Mesendoderm (in vitro differentiated cells): ENCODE measurements at regions not wholly inside any gene's neighbourhood (a gene's known extent, or its start where the extent isn't known, plus 50 kb on each side); places are given as distances from the start of the nearest gene placed in this dataset.

Source experiments
- DNase-seq: peaks from one replicate; pipeline ENCODE4 v3.0.0; 2013
- H2AK5ac ChIP-seq: 2 replicates; pipeline ENCODE4 v1.6.1; 2013; ENCODE audit warnings: low read length, inconsistent platforms
- H2BK120ac ChIP-seq: 2 replicates; pipeline ENCODE4 v1.6.1; 2013; ENCODE audit warnings: low read depth, mild to moderate bottlenecking, low read length, moderate library complexity, mixed read lengths
- H2BK15ac ChIP-seq: replicated peaks from 2 replicates; pipeline ENCODE4 v1.6.1; 2013; ENCODE audit warnings: low read depth, mild to moderate bottlenecking, moderate library complexity
- H2BK5ac ChIP-seq: 2 replicates; pipeline ENCODE4 v1.6.1; 2013; ENCODE audit warnings: low read length, inconsistent platforms
- H3K18ac ChIP-seq: 2 replicates; pipeline ENCODE4 v1.6.1; 2013; ENCODE audit warnings: mild to moderate bottlenecking, low read length, mixed read lengths
- H3K23ac ChIP-seq: one replicate; pipeline ENCODE4 v1.6.1; 2013; ENCODE audit warnings: low read length
- H3K27ac ChIP-seq: 2 replicates; pipeline ENCODE4 v1.5.1; 2013; ENCODE audit warnings: low read depth, mild to moderate bottlenecking, inconsistent platforms, low read length, moderate library complexity
- H3K27me3 ChIP-seq: 2 replicates; pipeline ENCODE4 v1.6.1; 2013; ENCODE audit warnings: low read length, control low read depth, mild to moderate bottlenecking, inconsistent platforms; ENCODE audit not compliant: insufficient read depth, poor library complexity
- H3K36me3 ChIP-seq: 2 replicates; pipeline ENCODE4 v1.6.1; 2013; ENCODE audit warnings: low read length, inconsistent platforms; ENCODE audit not compliant: control insufficient read depth, insufficient read depth
- H3K4ac ChIP-seq: one replicate; pipeline ENCODE4 v1.6.1; 2013; ENCODE audit warnings: low read depth, mild to moderate bottlenecking, low read length, moderate library complexity
- H3K4me1 ChIP-seq: 2 replicates; pipeline ENCODE4 v1.6.1; 2013; ENCODE audit warnings: low read depth, low read length, inconsistent platforms; ENCODE audit not compliant: control insufficient read depth
- H3K4me2 ChIP-seq: 2 replicates; pipeline ENCODE4 v1.6.1; 2013; ENCODE audit warnings: low read length
- H3K4me3 ChIP-seq: 2 replicates; pipeline ENCODE4 v1.5.1; 2013; ENCODE audit warnings: mild to moderate bottlenecking, low read length
- H3K56ac ChIP-seq: one replicate; pipeline ENCODE4 v1.6.1; 2013; ENCODE audit warnings: low read length
- H3K79me1 ChIP-seq: 2 replicates; pipeline ENCODE4 v1.6.1; 2013; ENCODE audit warnings: low read length, inconsistent platforms
- H3K79me2 ChIP-seq: 2 replicates; pipeline ENCODE4 v1.6.1; 2013; ENCODE audit warnings: mild to moderate bottlenecking, low read length; ENCODE audit not compliant: control insufficient read depth, insufficient read depth
- H3K9ac ChIP-seq: 2 replicates; pipeline ENCODE4 v1.6.1; 2013; ENCODE audit warnings: low read length, inconsistent platforms
- H4K5ac ChIP-seq: one replicate; pipeline ENCODE4 v1.6.1; 2013; ENCODE audit warnings: low read length
- H4K8ac ChIP-seq: one replicate; pipeline ENCODE4 v1.6.1; 2013; ENCODE audit warnings: low read depth, mild to moderate bottlenecking, control low read depth, low read length, moderate library complexity
- WGBS: extraction: QIAGEN DNeasy Blood & Tissue Kit; methylation state at CpG from one replicate; pipeline ENCODE4 v1.1.7; 2013; ENCODE audit warnings: low lambda C conversion rate, missing lambda C conversion rate; ENCODE audit not compliant: insufficient coverage; ENCODE audit errors: extremely low coverage; 5-methylcytosine and 5-hydroxymethylcytosine counted together

- H3K18ac ChIP-seq: no peak overlapping the region
- no peak overlapping the region for H3K4me3 ChIP-seq
- H3K36me3 ChIP-seq: no peaks in the 10 kb centered on the region
- no peak overlapping the region for H3K4ac ChIP-seq
- no peak overlapping the region for H2BK120ac ChIP-seq
- no peaks in the 10 kb centered on the region for H3K79me2 ChIP-seq
- no peak overlapping the region for H4K5ac ChIP-seq
- no CpG with 5 or more reads among the region's 3 CpGs for WGBS
- no peak overlapping the region for H2AK5ac ChIP-seq
- no peaks in the 10 kb centered on the region for H3K79me1 ChIP-seq
- H3K4me2 ChIP-seq: no peak overlapping the region
- H2BK15ac ChIP-seq: no peak overlapping the region
- H3K4me1 ChIP-seq: no peaks in the 10 kb centered on the region
- H3K9ac ChIP-seq: no peak overlapping the region
- H3K56ac ChIP-seq: no peak overlapping the region
- H3K23ac ChIP-seq: no peak overlapping the region
- no peak for DNase-seq
- no peak overlapping the region for H4K8ac ChIP-seq
- H2BK5ac ChIP-seq: no peak overlapping the region
- H3K27ac ChIP-seq: no peak overlapping the region
- H3K27me3 ChIP-seq: no peaks in the 10 kb centered on the region
Measured at GRCh38 chr4:189294574-189294973, 646.1 kb upstream of the FRG1 start.

DNA sequence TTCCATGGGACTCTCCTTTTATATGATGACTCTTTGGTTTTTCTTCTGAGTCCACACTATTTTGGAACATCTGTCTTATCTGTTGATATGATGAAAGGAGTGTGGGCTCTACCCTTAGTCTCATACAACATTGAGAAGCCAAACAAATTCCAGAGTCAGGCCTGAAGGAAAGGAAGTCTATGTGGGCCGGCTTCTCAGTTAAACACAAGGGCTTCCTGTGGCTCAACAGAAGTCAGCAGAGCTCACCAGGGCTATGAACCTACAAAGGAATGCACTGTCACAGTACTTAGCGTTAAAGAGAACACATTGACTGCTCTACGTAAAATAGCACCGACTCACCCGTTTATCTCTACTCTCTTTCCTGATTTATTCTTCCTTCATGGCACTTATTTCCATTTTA lies 641.0 kb upstream of the FRG1 start:
- Histone ChIP-seq H2BK15ac (no peak overlapping the region), H2BK5ac (no peak overlapping the region), H4K5ac (no peak overlapping the region), H3K4me3 (no peak overlapping the region), H3K4me1 (no peaks in the 10 kb centered on the region), H3K9ac (no peak overlapping the region), H3K4ac (no peak overlapping the region), H3K79me2 (no peaks in the 10 kb centered on the region), H3K23ac (no peak overlapping the region), H2BK120ac (no peak overlapping the region), H3K27ac (no peak overlapping the region), H3K4me2 (no peak overlapping the region), H4K8ac (no peak overlapping the region), H2AK5ac (no peak overlapping the region), H3K18ac (no peak overlapping the region), H3K79me1 (no peaks in the 10 kb centered on the region), H3K56ac (no peak overlapping the region), H3K36me3 (no peaks in the 10 kb centered on the region), H3K27me3 (no peaks in the 10 kb centered on the region)
- peak; percentile 30 for DNase-seq
- WGBS: no CpG with 5 or more reads among the region's 5 CpGs

- no CpG with 5 or more reads among the region's 9 CpGs for WGBS
- DNase-seq: no peak
- Histone ChIP-seq H3K18ac (no peak overlapping the region), H3K79me2 (no peaks in the 10 kb centered on the region), H3K4me1 (no peaks in the 10 kb centered on the region), H3K9ac (no peak overlapping the region), H3K27ac (no peak overlapping the region), H3K23ac (no peak overlapping the region), H2BK15ac (no peak overlapping the region), H2AK5ac (no peak overlapping the region), H3K4me2 (no peak overlapping the region), H3K79me1 (no peaks in the 10 kb centered on the region), H3K4ac (no peak overlapping the region), H2BK120ac (no peak overlapping the region), H3K56ac (no peak overlapping the region), H3K27me3 (no peaks in the 10 kb centered on the region), H3K36me3 (no peaks in the 10 kb centered on the region), H2BK5ac (no peak overlapping the region), H4K5ac (no peak overlapping the region), H4K8ac (no peak overlapping the region), H3K4me3 (no peak overlapping the region)
Measured at GRCh38 chr4:189301692-189302091, 639.0 kb upstream of the FRG1 start.

DNA sequence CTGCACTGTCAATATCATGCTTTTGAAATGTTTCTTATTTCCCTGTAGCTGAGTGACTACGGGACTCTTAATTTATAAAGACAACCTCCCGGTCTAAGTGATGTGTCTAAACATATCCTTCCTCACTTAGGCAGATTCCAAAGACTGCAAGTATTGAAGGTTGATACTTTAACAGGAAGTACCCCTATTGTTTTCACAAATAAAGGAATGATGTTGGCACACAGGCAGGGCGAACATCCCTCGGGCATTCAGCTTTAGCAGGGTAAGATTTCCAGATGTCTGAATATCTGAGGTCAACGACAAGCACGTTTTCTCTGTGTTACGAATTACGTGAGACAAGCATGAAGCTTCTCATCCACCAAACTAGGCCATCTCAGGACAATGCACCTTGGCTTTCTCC lies 638.0 kb upstream of the FRG1 start:
- Histone ChIP-seq H3K27ac (no peak overlapping the region), H4K5ac (no peak overlapping the region), H3K56ac (no peak overlapping the region), H3K4ac (no peak overlapping the region), H3K79me1 (no peaks in the 10 kb centered on the region), H3K36me3 (no peaks in the 10 kb centered on the region), H3K9ac (no peak overlapping the region), H3K27me3 (no peaks in the 10 kb centered on the region), H3K4me1 (no peaks in the 10 kb centered on the region), H2BK5ac (no peak overlapping the region), H3K79me2 (no peaks in the 10 kb centered on the region), H3K18ac (no peak overlapping the region), H2BK120ac (no peak overlapping the region), H2AK5ac (no peak overlapping the region), H2BK15ac (no peak overlapping the region), H3K4me3 (no peak overlapping the region), H3K4me2 (no peak overlapping the region), H3K23ac (no peak overlapping the region), H4K8ac (no peak overlapping the region)
- no CpG with 5 or more reads among the region's 8 CpGs for WGBS
- no peak for DNase-seq

GRCh38 chr4:189304167-189304566 lies 636.5 kb upstream of the FRG1 start:
- H4K8ac ChIP-seq: no peak overlapping the region
- no peak overlapping the region for H3K4me3 ChIP-seq
- H3K56ac ChIP-seq: no peak overlapping the region
- no peak overlapping the region for H2BK15ac ChIP-seq
- H3K79me1 ChIP-seq: no peaks in the 10 kb centered on the region
- no peak overlapping the region for H3K27ac ChIP-seq
- H2BK120ac ChIP-seq: no peak overlapping the region
- H3K9ac ChIP-seq: no peak overlapping the region
- H4K5ac ChIP-seq: no peak overlapping the region
- H3K4ac ChIP-seq: no peak overlapping the region
- H3K23ac ChIP-seq: no peak overlapping the region
- H3K4me2 ChIP-seq: no peak overlapping the region
- WGBS: no CpG with 5 or more reads among the region's 2 CpGs
- no peak for DNase-seq
- H3K4me1 ChIP-seq: no peaks in the 10 kb centered on the region
- H3K27me3 ChIP-seq: no peaks in the 10 kb centered on the region
- no peak overlapping the region for H2AK5ac ChIP-seq
- no peak overlapping the region for H3K18ac ChIP-seq
- H2BK5ac ChIP-seq: no peak overlapping the region
- no peaks in the 10 kb centered on the region for H3K36me3 ChIP-seq
- H3K79me2 ChIP-seq: no peaks in the 10 kb centered on the region

DNA sequence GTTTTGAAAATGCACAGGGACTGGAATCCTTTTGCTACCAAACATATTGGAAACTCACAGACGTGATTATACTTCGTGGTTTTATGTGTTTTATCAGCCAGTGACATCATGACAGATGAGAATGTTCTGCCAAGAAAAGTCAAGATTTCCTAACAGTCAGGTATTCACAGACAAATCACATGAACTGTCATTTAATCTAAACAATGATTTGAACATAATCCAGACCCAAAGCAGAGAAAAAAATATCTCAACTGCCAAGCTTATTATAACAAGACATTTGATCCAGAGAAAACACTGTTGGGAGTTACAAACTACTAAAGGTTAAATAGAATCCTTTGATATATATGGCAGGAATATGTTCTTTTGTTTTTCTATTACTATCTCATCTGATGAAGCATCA lies 635.9 kb upstream of the FRG1 start:
- Histone ChIP-seq H3K23ac (no peak overlapping the region), H3K4ac (no peak overlapping the region), H4K8ac (no peak overlapping the region), H2BK120ac (no peak overlapping the region), H2BK15ac (no peak overlapping the region), H3K27ac (no peak overlapping the region), H3K18ac (no peak overlapping the region), H3K4me2 (no peak overlapping the region), H3K36me3 (no peaks in the 10 kb centered on the region), H3K9ac (no peak overlapping the region), H4K5ac (no peak overlapping the region), H3K27me3 (no peaks in the 10 kb centered on the region), H3K4me3 (no peak overlapping the region), H3K79me2 (no peaks in the 10 kb centered on the region), H3K56ac (no peak overlapping the region), H3K4me1 (no peaks in the 10 kb centered on the region), H3K79me1 (no peaks in the 10 kb centered on the region), H2BK5ac (no peak overlapping the region), H2AK5ac (no peak overlapping the region)
- no peak for DNase-seq
- no CpG with 5 or more reads among the region's 2 CpGs for WGBS
